ENCODE measurements at regions not wholly inside any gene's neighbourhood (a gene's known extent, or its start where the extent isn't known, plus 50 kb on each side); places are given as distances from the start of the nearest gene placed in this dataset.
"Not testable (repeated sequence)": the region's sequence is repeated elsewhere in the genome, so short reads cannot be mapped to it uniquely, and the experiment has no call there.

DNA sequence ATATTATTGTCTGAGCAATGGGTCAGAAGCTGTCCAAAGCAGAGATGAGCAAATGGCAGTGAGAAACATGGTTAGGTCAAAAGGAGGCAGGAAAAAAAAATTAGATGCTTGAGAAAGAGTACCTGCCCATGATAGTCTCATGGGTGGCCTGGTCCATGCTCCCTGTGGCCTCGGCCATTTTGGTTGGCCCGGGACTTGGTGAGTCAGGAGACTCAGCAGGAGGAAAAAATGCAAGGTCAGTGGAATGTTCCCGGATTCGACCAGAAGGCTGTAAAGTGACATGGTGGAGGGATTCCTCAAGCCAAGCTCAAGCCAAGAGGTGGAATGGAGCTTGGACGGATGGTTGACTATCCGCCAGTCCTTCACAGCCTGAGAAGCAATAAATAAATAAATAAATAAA is 236.7 kb downstream of the ASMT start:
- TF ChIP-seq, protein P1, sequence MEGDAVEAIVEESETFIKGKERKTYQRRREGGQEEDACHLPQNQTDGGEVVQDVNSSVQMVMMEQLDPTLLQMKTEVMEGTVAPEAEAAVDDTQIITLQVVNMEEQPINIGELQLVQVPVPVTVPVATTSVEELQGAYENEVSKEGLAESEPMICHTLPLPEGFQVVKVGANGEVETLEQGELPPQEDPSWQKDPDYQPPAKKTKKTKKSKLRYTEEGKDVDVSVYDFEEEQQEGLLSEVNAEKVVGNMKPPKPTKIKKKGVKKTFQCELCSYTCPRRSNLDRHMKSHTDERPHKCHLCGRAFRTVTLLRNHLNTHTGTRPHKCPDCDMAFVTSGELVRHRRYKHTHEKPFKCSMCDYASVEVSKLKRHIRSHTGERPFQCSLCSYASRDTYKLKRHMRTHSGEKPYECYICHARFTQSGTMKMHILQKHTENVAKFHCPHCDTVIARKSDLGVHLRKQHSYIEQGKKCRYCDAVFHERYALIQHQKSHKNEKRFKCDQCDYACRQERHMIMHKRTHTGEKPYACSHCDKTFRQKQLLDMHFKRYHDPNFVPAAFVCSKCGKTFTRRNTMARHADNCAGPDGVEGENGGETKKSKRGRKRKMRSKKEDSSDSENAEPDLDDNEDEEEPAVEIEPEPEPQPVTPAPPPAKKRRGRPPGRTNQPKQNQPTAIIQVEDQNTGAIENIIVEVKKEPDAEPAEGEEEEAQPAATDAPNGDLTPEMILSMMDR (conservative IDR thresholded peaks at IDR 0.05; ENCODE audit: low read depth, low read length), result no peak
- DNase-seq (ENCODE audit: low read depth), result no peak

DNA sequence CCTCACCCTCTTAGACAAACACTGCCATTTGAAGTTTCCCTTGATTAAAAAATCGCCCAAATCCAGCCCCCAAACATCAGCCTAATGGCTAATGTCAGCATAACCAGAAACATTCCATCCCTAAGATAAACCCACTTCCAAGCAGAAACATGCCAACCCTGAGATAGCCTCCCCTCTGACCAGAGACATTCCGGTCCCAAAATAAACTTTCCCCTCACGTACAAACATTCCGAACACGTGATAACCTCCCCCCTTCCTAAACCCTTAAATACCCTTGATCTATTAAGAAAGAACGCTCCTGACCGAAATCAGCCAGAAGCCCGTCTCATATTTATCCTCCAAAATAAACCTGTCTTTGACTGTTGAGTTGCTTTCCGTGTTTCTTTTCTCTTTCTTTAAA is 237.2 kb downstream of the ASMT start:
- TF ChIP-seq, protein P1 (conservative IDR thresholded peaks at IDR 0.05; ENCODE audit: low read depth, low read length), result no peak
- no peak overlapping the region for H3K4me3 ChIP-seq (ENCODE audit: low read depth, low read length)
- no peak for DNase-seq (ENCODE audit: low read depth)

More for the DNA sequence above, 236.7 kb downstream of the ASMT start:
- H3K4me3 ChIP-seq (ENCODE audit: low read depth, low read length), result no peak overlapping the region

DNA sequence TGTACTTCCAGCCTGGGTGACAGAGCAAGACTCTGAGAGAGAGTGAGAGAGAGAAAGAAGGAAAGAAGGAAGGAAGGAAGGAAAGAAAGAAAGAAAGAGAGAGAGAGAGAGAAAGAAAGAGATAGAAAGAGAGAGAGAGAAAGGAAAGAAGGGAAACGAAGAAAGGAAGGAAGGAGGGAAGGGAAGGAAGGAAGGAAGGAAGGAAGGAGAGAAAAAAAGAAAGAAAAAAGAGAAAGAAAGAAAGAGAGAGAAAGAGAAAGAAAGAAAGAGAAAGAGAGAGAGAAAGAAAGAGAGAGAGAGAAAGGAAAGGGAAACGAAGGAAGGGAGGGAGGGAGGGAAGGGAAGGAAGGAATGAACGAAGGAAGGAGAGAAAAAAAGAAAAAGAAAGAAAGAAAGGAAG is 238.6 kb downstream of the ASMT start:
- TF ChIP-seq, protein P1 (conservative IDR thresholded peaks at IDR 0.05; ENCODE audit: low read depth, low read length), result no peak
- H3K4me3 ChIP-seq (ENCODE audit: low read depth, low read length), result no peak overlapping the region
- DNase-seq (ENCODE audit: low read depth), result no peak

DNA sequence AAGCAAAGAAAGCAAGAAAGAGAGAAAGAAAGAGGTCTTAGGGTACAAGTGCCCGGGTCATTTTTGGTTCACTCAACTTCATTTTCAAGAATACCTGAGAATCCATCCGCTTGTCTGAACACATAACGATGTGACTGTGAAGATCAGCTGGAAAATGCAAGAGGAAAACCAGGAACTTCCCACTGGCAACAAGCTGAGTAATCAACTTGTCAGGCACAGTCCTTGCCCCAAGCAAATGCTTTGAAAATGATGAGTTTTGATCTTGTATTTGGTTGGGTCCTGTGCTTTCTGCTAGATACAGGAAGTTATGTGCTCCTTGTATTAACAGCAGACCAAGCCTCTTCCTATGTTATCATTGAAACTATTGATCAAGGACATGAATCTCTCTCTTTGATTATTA is 239.1 kb downstream of the ASMT start:
- no peak overlapping the region for H3K4me3 ChIP-seq (ENCODE audit: low read depth, low read length)
- TF ChIP-seq, protein P1 (conservative IDR thresholded peaks at IDR 0.05; ENCODE audit: low read depth, low read length), result no peak
- DNase-seq (ENCODE audit: low read depth), result no peak

DNA sequence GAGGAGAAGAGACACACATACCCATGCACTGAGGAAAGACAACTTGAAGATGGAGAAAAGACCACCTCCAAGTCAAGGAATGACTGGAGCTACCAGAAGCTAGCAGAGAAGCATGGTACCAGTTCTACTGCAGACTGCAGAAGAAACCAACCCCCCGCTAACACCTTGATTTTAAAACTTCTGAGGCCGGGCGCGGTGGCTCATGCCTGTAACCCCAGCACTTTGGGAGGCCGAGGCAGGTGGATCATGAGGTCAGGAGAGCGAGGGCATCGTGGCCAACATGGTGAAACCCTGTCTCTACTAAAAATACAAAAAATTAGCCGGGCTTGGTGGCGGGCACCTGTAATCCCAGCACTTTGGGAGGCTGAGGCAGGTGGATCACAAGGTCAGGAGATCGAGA is 240.0 kb downstream of the ASMT start:
- not testable (repeated sequence) for H3K4me3 ChIP-seq (ENCODE audit: low read depth, low read length); DNase-seq (ENCODE audit: low read depth)

DNA sequence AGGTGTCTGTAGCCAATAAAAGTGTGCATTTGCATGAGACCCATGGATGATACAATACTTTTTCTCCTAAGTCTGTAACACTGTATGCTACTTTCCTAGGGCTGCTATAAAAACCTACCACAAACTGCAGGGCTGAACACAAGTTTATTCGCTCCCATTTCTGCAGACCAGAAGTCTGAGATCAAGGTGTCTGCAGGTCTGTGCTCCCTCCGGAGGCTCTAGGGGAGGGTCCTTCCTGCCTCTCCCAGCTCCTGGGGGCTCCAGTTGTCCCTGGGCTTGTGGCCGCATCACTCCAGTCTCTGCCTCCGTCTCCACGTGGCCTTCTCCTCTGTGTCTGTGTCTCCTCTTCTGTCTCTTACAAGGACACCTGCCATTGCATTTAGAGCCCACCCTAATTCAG is 244.4 kb downstream of the ASMT start:
- not testable (repeated sequence) for DNase-seq (ENCODE audit: low read depth); H3K4me3 ChIP-seq (ENCODE audit: low read depth, low read length)

DNA sequence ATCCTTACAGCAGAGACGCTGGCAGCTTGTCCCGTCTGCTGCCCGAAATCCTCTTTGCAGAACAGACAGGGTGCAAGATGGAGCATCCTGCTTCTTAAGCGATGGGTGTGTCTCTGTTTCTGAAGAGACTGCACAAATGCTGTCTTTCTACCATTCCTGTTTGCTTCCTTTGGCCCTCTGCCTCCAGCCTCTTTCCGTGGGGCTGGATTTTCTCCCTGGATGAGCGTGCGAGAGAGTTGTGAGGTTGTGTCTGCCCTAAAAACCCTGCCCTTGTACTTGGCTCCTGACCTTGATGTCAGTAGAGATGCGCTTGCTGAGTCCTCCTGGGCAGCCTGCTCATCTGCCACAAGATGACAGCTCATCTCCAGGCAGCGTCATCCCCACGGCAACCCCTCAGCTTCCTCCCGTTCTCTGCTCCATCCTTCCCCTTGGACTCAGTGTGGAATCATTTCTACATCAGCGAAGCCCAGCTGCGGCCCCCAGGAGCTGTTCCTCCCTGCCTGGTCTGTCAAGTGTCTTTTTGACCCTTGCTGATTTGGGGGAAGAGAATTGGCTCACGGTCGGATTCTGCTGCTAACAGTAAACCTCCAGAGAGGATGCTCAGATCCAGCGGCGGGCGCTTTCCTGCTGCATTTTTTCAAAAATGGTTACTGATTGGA is 246.2 kb downstream of the ASMT start:
- TF ChIP-seq, protein P1 (conservative IDR thresholded peaks at IDR 0.05; ENCODE audit: low read depth, low read length), result no peak
- H3K4me3 ChIP-seq (ENCODE audit: low read depth, low read length), result no peak overlapping the region
- no peak for DNase-seq (ENCODE audit: low read depth)

DNA sequence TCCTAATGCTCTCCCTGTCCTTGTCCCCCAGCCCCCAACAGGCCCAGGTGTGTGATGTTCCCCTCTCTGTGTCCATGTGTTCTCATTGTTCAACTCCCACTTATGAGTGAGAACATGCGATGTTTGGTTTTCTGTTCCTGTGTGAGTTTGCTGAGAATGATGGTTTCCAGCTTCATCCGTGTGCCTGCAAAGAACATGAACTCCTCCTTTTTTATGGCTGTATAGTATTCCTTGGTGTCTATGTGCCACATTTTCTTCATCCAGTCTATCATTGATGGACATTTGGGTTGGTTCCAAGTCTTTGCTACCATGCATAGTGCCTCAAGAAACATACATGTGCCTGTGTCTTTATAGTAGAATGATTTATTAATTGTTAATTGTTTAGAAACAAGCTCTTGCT is 249.1 kb downstream of the ASMT start:
- not testable (repeated sequence) for DNase-seq (ENCODE audit: low read depth); H3K4me3 ChIP-seq (ENCODE audit: low read depth, low read length)

DNA sequence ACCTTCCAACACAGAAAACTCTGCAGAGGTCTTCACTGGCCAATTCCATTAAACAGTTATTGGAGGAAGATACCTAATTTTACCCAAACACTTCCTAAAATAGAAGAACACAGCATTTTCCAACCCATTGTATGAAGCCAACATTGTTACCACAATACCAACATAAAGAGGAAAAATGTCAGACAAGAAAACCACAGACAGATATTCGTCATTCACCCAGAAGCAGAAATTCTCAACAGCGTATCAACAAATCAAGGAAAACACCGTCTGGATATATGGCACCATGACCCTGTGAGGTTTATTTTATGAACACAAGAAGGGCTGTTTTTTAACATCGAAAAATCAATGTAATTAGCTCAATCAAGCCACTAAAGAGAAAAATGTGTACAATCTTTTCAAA is 255.6 kb downstream of the ASMT start:
- TF ChIP-seq, protein P1 (conservative IDR thresholded peaks at IDR 0.05; ENCODE audit: low read depth, low read length), result no peak
- no peak overlapping the region for H3K4me3 ChIP-seq (ENCODE audit: low read depth, low read length)

More for the DNA sequence above, 255.6 kb downstream of the ASMT start:
- no peak for DNase-seq (ENCODE audit: low read depth)
